ENCODE measurements at regions not wholly inside any gene's neighbourhood (a gene's known extent, or its start where the extent isn't known, plus 50 kb on each side); places are given as distances from the start of the nearest gene placed in this dataset.

DNA sequence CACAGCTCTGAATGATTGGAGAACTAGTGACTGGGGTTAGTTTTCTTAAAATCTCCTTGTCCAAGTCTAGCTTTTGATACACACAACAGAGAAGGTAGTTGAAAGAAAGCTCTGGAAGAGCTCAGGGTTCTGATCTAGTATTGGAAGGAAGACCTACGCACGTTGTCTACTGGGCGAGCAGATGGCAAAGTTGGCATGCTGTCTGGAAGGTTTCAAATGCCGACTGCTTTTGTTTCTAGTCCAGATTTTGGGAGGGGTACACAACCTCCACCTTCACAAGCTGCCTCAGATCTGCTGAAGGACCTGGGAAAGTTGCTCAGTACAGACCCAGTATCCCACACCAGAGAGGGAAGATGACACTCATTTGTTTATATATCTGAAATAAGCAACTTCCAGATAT lies 507.3 kb downstream of the RNF144A start:
- in situ Hi-C loops (cut with MboI) = loop anchor here (5.0 kb wide), 1 partner anchor 1263 kb away; no protein-coding TSS in a partner anchor

DNA sequence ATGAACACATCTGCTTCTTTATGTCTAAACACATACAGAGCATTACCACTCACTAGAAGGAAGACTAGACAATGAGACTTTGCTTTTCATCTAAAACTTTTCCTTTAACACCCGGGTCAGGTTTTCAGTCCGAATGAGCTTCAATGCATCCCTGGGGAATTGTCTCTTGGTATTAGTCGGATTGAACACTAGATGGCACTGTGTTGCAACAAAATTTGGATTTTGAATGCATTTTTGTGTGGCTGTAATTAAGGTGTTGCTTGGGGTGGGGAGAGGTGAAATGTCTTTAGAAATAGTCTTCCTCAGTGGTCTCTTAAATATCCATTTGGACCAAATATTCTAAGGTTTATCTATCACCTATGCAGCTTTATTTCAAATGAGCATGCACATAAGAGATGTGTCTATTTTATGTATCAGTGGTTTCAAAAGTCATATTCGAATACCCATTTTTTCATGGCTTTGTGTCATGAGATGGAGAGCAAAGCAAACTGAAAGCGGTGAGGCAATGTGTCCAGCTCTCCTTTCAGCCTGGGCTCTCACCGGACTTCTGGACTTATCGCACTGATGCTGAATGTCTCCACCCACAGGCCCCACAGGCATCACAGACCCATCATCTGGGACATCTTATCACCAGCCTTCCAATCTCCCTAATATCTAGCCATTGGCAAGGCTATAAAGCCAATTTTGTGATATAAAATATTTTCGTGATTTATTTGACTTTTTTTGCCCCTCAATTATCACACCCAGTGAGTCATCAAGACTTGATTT lies 510.3 kb downstream of the RNF144A start:
- Histone ChIP-seq H3F3A (ENCODE audit: insufficient read depth) (no peaks in the 10 kb centered on the region), H3K9me2 (ENCODE audit: insufficient read depth) (no peaks in the 10 kb centered on the region), H3K4me3 (no peak overlapping the region), H3K4me2 (ENCODE audit: unreplicated experiment) (no peak overlapping the region), H3K27me3 (replicated peaks; ENCODE audit: insufficient read depth) (no peaks in the 10 kb centered on the region; the same call in 1 of the 2 replicates), H3K27ac (no peak overlapping the region), H3K36me3 (ENCODE audit: low read depth) (no peaks in the 10 kb centered on the region), H3K4me1 (ENCODE audit: insufficient read depth) (peaks cover 9% of the 10 kb centered on the region), H2AFZ (no peak overlapping the region), H3K9ac (no peak overlapping the region), H3K9me3 (ENCODE audit: low read depth) (no peaks in the 10 kb centered on the region), H3K79me2 (ENCODE audit: insufficient read depth) (no peaks in the 10 kb centered on the region), H4K20me1 (ENCODE audit: insufficient read depth) (no peaks in the 10 kb centered on the region)
- DNase-seq = peak; percentile 89
- in situ Hi-C loops (cut with MboI) = no loop called here
- WGBS, 2 experiments (ENCODE audit: low coverage in 1 of 2, low lambda C conversion rate in 2 of 2, missing lambda C conversion rate in 2 of 2) = 45% methylated on average over 8 of the region's 8 CpGs
- TF ChIP-seq EZH2 (IDR thresholded peaks at IDR 0.05; ENCODE audit: insufficient read depth, poor library complexity, severe bottlenecking) (no peak), EZH2phosphoT487 (IDR thresholded peaks at IDR 0.05; ENCODE audit: insufficient read depth, low read depth) (no peak)

More for the DNA sequence above, 507.3 kb downstream of the RNF144A start:
- Histone ChIP-seq H3K9me3 (ENCODE audit: low read depth) (no peaks in the 10 kb centered on the region), H3K4me3 (no peak overlapping the region), H3K9ac (no peak overlapping the region), H3K4me1 (ENCODE audit: insufficient read depth) (peaks cover 9% of the 10 kb centered on the region), H3K27me3 (replicated peaks; ENCODE audit: insufficient read depth) (no peaks in the 10 kb centered on the region; the same call in 1 of the 2 replicates), H3F3A (ENCODE audit: insufficient read depth) (no peaks in the 10 kb centered on the region), H4K20me1 (ENCODE audit: insufficient read depth) (no peaks in the 10 kb centered on the region), H2AFZ (no peak overlapping the region), H3K4me2 (ENCODE audit: unreplicated experiment) (no peak overlapping the region), H3K27ac (no peak overlapping the region), H3K9me2 (ENCODE audit: insufficient read depth) (no peaks in the 10 kb centered on the region), H3K79me2 (ENCODE audit: insufficient read depth) (no peaks in the 10 kb centered on the region), H3K36me3 (ENCODE audit: low read depth) (no peaks in the 10 kb centered on the region)
- no peak for DNase-seq
- TF ChIP-seq EZH2 (IDR thresholded peaks at IDR 0.05; ENCODE audit: insufficient read depth, poor library complexity, severe bottlenecking) = no peak
- no peak for TF ChIP-seq EZH2phosphoT487 (IDR thresholded peaks at IDR 0.05; ENCODE audit: insufficient read depth, low read depth)
- 48 to 55% methylated on average over 4 of the region's 4 CpGs for WGBS, 2 experiments (ENCODE audit: low coverage in 1 of 2, low lambda C conversion rate in 2 of 2, missing lambda C conversion rate in 2 of 2)

- no peak overlapping the region for H3K27ac ChIP-seq
- TF ChIP-seq EZH2phosphoT487 (IDR thresholded peaks at IDR 0.05; ENCODE audit: insufficient read depth, low read depth) = no peak
- TF ChIP-seq EZH2 (IDR thresholded peaks at IDR 0.05; ENCODE audit: insufficient read depth, poor library complexity, severe bottlenecking) = no peak
- H3K9me2 ChIP-seq (ENCODE audit: insufficient read depth) = no peaks in the 10 kb centered on the region
- no peak for DNase-seq
- 88 to 90% methylated on average over 15 of the region's 15 CpGs for WGBS, 2 experiments (ENCODE audit: low coverage in 1 of 2, low lambda C conversion rate in 2 of 2, missing lambda C conversion rate in 2 of 2)
- no peak overlapping the region for H2AFZ ChIP-seq
- no peaks in the 10 kb centered on the region for H3K9me3 ChIP-seq (ENCODE audit: low read depth)
- H3K79me2 ChIP-seq (ENCODE audit: insufficient read depth) = no peaks in the 10 kb centered on the region
- peaks cover 9% of the 10 kb centered on the region for H3K4me1 ChIP-seq (ENCODE audit: insufficient read depth)
- no peaks in the 10 kb centered on the region for H4K20me1 ChIP-seq (ENCODE audit: insufficient read depth)
- no peak overlapping the region for H3K4me3 ChIP-seq
- no peaks in the 10 kb centered on the region; the same call in 1 of the 2 replicates for H3K27me3 ChIP-seq (replicated peaks; ENCODE audit: insufficient read depth)
- H3F3A ChIP-seq (ENCODE audit: insufficient read depth) = no peaks in the 10 kb centered on the region
- H3K9ac ChIP-seq = no peak overlapping the region
- no peak overlapping the region for H3K4me2 ChIP-seq (ENCODE audit: unreplicated experiment)
- no peaks in the 10 kb centered on the region for H3K36me3 ChIP-seq (ENCODE audit: low read depth)
- in situ Hi-C loops (cut with MboI) = no loop called here
Observed at GRCh38 chr2:7428454-7429204, 511.4 kb downstream of the RNF144A start.

DNA sequence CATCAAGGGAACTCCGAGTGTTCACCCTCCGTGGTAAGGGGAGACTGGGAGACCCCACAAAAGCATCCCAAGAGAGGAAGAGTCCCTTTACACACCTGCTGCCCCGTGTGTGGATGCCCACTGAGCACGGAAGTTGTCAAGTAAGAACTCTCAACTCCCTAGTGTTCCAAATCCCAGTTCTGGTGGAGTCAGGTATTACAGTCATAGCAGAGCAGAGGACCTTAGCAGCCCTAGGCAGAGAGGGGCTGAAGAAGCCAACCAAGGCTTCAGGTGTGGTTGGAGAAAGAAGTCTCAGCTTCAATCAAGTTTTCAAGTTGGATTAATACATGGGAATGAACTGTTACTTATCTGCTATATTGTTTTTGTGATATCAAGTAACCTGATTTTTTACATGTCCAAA lies 512.5 kb downstream of the RNF144A start:
- no peaks in the 10 kb centered on the region for H4K20me1 ChIP-seq (ENCODE audit: insufficient read depth)
- 70 to 83% methylated on average over 4 of the region's 4 CpGs for WGBS, 2 experiments (ENCODE audit: low coverage in 1 of 2, low lambda C conversion rate in 2 of 2, missing lambda C conversion rate in 2 of 2)
- in situ Hi-C loops (cut with MboI) = no loop called here

More for the DNA sequence above, 512.5 kb downstream of the RNF144A start:
- H3K4me3 ChIP-seq = no peak overlapping the region
- no peaks in the 10 kb centered on the region for H3F3A ChIP-seq (ENCODE audit: insufficient read depth)
- no peak overlapping the region for H3K4me2 ChIP-seq (ENCODE audit: unreplicated experiment)
- H3K36me3 ChIP-seq (ENCODE audit: low read depth) = no peaks in the 10 kb centered on the region
- no peaks in the 10 kb centered on the region for H3K79me2 ChIP-seq (ENCODE audit: insufficient read depth)
- no peak overlapping the region for H2AFZ ChIP-seq
- no peaks in the 10 kb centered on the region for H3K9me3 ChIP-seq (ENCODE audit: low read depth)
- no peaks in the 10 kb centered on the region for H3K27me3 ChIP-seq (replicated peaks; ENCODE audit: insufficient read depth)
- no peak overlapping the region for H3K27ac ChIP-seq
- H3K9ac ChIP-seq = no peak overlapping the region
- peak; percentile 22 for DNase-seq
- H3K9me2 ChIP-seq (ENCODE audit: insufficient read depth) = no peaks in the 10 kb centered on the region
- H3K4me1 ChIP-seq (ENCODE audit: insufficient read depth) = peaks cover 9% of the 10 kb centered on the region
- TF ChIP-seq EZH2phosphoT487 (IDR thresholded peaks at IDR 0.05; ENCODE audit: insufficient read depth, low read depth) (no peak), EZH2 (IDR thresholded peaks at IDR 0.05; ENCODE audit: insufficient read depth, poor library complexity, severe bottlenecking) (no peak)

Data from GM23248 (cell line).